Endodermal cell (in vitro differentiated cells): ENCODE measurements at regions not wholly inside any gene's neighbourhood (a gene's known extent, or its start where the extent isn't known, plus 50 kb on each side); places are given as distances from the start of the nearest gene placed in this dataset.
"Not testable (repeated sequence)": the region's sequence is repeated elsewhere in the genome, so short reads cannot be mapped to it uniquely, and the experiment has no call there.

Source experiments
- DNase-seq: peaks from one replicate; pipeline ENCODE4 v3.0.0-alpha.2; 2017
- H3K27ac ChIP-seq: 2 replicates; pipeline ENCODE4 v1.5.1; 2013; ENCODE audit warnings: mild to moderate bottlenecking, low read depth, low read length, moderate library complexity
- H3K27me3 ChIP-seq: 2 replicates; pipeline ENCODE4 v1.6.1; 2013; ENCODE audit warnings: mild to moderate bottlenecking, low read length, moderate library complexity; ENCODE audit not compliant: insufficient read depth, control insufficient read depth, poor library complexity, severe bottlenecking
- H3K36me3 ChIP-seq: 2 replicates; pipeline ENCODE4 v1.7.0; 2013; ENCODE audit warnings: mild to moderate bottlenecking, low read length, moderate library complexity; ENCODE audit not compliant: control insufficient read depth, insufficient read depth
- H3K4me1 ChIP-seq: one replicate; pipeline ENCODE4 v1.7.0; 2013; ENCODE audit warnings: low read length; ENCODE audit not compliant: control insufficient read depth, insufficient read depth
- H3K4me3 ChIP-seq: 2 replicates; pipeline ENCODE4 v1.5.1; 2013; ENCODE audit warnings: mild to moderate bottlenecking, low read length, moderate library complexity
- H3K9ac ChIP-seq: 2 replicates; pipeline ENCODE4 v1.6.1; 2013; ENCODE audit warnings: mild to moderate bottlenecking, low read length, moderate library complexity; ENCODE audit not compliant: poor library complexity, severe bottlenecking; ENCODE audit errors: extremely low read depth
- H3K9me3 ChIP-seq: 2 replicates; pipeline ENCODE4 v1.6.1; 2013; ENCODE audit warnings: mild to moderate bottlenecking, low read length, moderate library complexity; ENCODE audit not compliant: control insufficient read depth
- H3K27ac Mint-ChIP-seq: 2 replicates; pipeline ENCODE4 v1.8.0; 2020; ENCODE audit warnings: mixed read lengths
- H3K27me3 Mint-ChIP-seq: 2 replicates; pipeline ENCODE4 v1.8.0; 2021; ENCODE audit warnings: mild to moderate bottlenecking, mixed read lengths; ENCODE audit not compliant: insufficient read depth
- H3K36me3 Mint-ChIP-seq: 2 replicates; pipeline ENCODE4 v1.8.0; 2020; ENCODE audit warnings: low read depth, mixed read lengths
- H3K4me1 Mint-ChIP-seq: 2 replicates; pipeline ENCODE4 v1.8.0; 2020; ENCODE audit warnings: mixed read lengths
- H3K4me3 Mint-ChIP-seq: 2 replicates; pipeline ENCODE4 v1.8.0; 2020; ENCODE audit warnings: mild to moderate bottlenecking, moderate library complexity, mixed read lengths
- H3K9me3 Mint-ChIP-seq: 2 replicates; pipeline ENCODE4 v1.8.0; 2020; ENCODE audit warnings: mild to moderate bottlenecking, mixed read lengths
- CTCF ChIP-seq: fragments of 200-600 bp; sonication (generic); conservative IDR thresholded peaks from 2 replicates; pipeline ENCODE4 v1.5.0; 2021; ENCODE audit warnings: antibody characterized with exemption, mild to moderate bottlenecking
- WGBS, 2 experiments: methylation state at CpG; one replicate each; pipeline versions ENCODE4 v1.1.5 to v1.1.7; 2013; ENCODE audit warnings: missing lambda C conversion rate in 2 of 2, mixed read lengths in 1 of 2; ENCODE audit not compliant: insufficient coverage in 1 of 2, insufficient read length in 1 of 2; 5-methylcytosine and 5-hydroxymethylcytosine counted together

GRCh38 chr2:62641410-62641843 is 64.1 kb upstream of the EHBP1 start:
- no peaks in the 10 kb centered on the region for H3K36me3 ChIP-seq
- peaks cover 7% of the 10 kb centered on the region for H3K4me1 Mint-ChIP-seq
- WGBS, 2 experiments = 92 to 100% methylated on average over 1 of the region's 1 CpG
- H3K27me3 ChIP-seq = no peaks in the 10 kb centered on the region
- H3K4me1 ChIP-seq = peaks cover 3% of the 10 kb centered on the region
- H3K27me3 Mint-ChIP-seq = peaks cover 3% of the 10 kb centered on the region
- H3K4me3 Mint-ChIP-seq = no peak overlapping the region
- H3K27ac Mint-ChIP-seq = no peak overlapping the region
- TF ChIP-seq CTCF = no peak
- H3K4me3 ChIP-seq = no peak overlapping the region
- no peak for DNase-seq
- H3K9me3 ChIP-seq = no peaks in the 10 kb centered on the region
- no peak overlapping the region for H3K27ac ChIP-seq
- H3K9ac ChIP-seq = no peak overlapping the region
- no peaks in the 10 kb centered on the region for H3K36me3 Mint-ChIP-seq
- H3K9me3 Mint-ChIP-seq = peaks cover 9% of the 10 kb centered on the region

- H3K36me3 Mint-ChIP-seq = peaks cover 3% of the 10 kb centered on the region
- WGBS, 2 experiments = 96% methylated on average over 4 to 5 of the region's 5 CpGs
- Histone ChIP-seq H3K4me1 (no peaks in the 10 kb centered on the region), H3K36me3 (no peaks in the 10 kb centered on the region), H3K27me3 (no peaks in the 10 kb centered on the region), H3K9ac (no peak overlapping the region), H3K9me3 (peaks cover 8% of the 10 kb centered on the region), H3K27ac (no peak overlapping the region), H3K4me3 (no peak overlapping the region)
- no peak overlapping the region for H3K27ac Mint-ChIP-seq
- H3K4me3 Mint-ChIP-seq = no peak overlapping the region
- H3K9me3 Mint-ChIP-seq = peaks cover 33% of the 10 kb centered on the region
- H3K4me1 Mint-ChIP-seq = no peaks in the 10 kb centered on the region
- no peak for DNase-seq
- TF ChIP-seq CTCF = no peak
- peaks cover 2% of the 10 kb centered on the region for H3K27me3 Mint-ChIP-seq
Observed at GRCh38 chr2:62631160-62632085, 74.1 kb upstream of the EHBP1 start.

GRCh38 chr2:62630206-62630605 is 75.3 kb upstream of the EHBP1 start:
- 87% methylated on average over 27 of the region's 28 CpGs; no CpG with 5 or more reads in 1 of the 2 experiments for WGBS, 2 experiments
- H3K36me3 ChIP-seq, H3K9me3 ChIP-seq, H3K4me3 Mint-ChIP-seq, H3K4me1 ChIP-seq, H3K27me3 ChIP-seq, H3K9ac ChIP-seq, H3K4me3 ChIP-seq, H3K27ac ChIP-seq, H3K27ac Mint-ChIP-seq, H3K27me3 Mint-ChIP-seq, DNase-seq, H3K4me1 Mint-ChIP-seq, H3K36me3 Mint-ChIP-seq: not testable (repeated sequence)
- H3K9me3 Mint-ChIP-seq = peaks cover 33% of the 10 kb centered on the region

GRCh38 chr2:62629310-62629709 is 76.2 kb upstream of the EHBP1 start:
- H3K4me1 ChIP-seq, DNase-seq, H3K27me3 ChIP-seq, H3K36me3 Mint-ChIP-seq, H3K4me3 Mint-ChIP-seq, H3K9ac ChIP-seq, H3K4me3 ChIP-seq, H3K27me3 Mint-ChIP-seq, H3K4me1 Mint-ChIP-seq, H3K27ac ChIP-seq, H3K27ac Mint-ChIP-seq, H3K36me3 ChIP-seq, H3K9me3 ChIP-seq: not testable (repeated sequence)
- WGBS, 2 experiments = 65% methylated on average over 5 of the region's 5 CpGs; no CpG with 5 or more reads in 1 of the 2 experiments
- H3K9me3 Mint-ChIP-seq = peaks cover 33% of the 10 kb centered on the region
